GM18508 (cell line): ENCODE measurements at regions not wholly inside any gene's neighbourhood (a gene's known extent, or its start where the extent isn't known, plus 50 kb on each side); places are given as distances from the start of the nearest gene placed in this dataset.

Experiments used
- ATAC-seq: cut with Tn5 transposase; IDR thresholded peaks from one replicate; pipeline ENCODE4 v1.9.1; 2021; ENCODE audit warnings: moderate number of reproducible peaks; ENCODE audit not compliant: insufficient read depth, unreplicated experiment

- no peak for ATAC-seq
These were observed 483.9 kb upstream of the BRINP1 start for GRCh38 chr9:119853126-119853525.

GRCh38 chr9:119852390-119852789, 483.2 kb upstream of the BRINP1 start:
- ATAC-seq, result no peak

- ATAC-seq, result no peak
These were observed 475.2 kb upstream of the BRINP1 start for GRCh38 chr9:119844431-119844830.

- ATAC-seq, result no peak
These were observed 471.8 kb upstream of the BRINP1 start for GRCh38 chr9:119841016-119841415.

GRCh38 chr9:119839888-119840287, 470.7 kb upstream of the BRINP1 start:
- ATAC-seq, result no peak

- ATAC-seq, result no peak
These were observed 469.0 kb upstream of the BRINP1 start for GRCh38 chr9:119838210-119838609.

GRCh38 chr9:119836036-119836435, 466.8 kb upstream of the BRINP1 start:
- no peak for ATAC-seq

GRCh38 chr9:119834064-119834620, 464.9 kb upstream of the BRINP1 start:
- no peak for ATAC-seq

- ATAC-seq, result no peak
These were observed 462.1 kb upstream of the BRINP1 start for GRCh38 chr9:119831309-119831708.

- no peak for ATAC-seq
These were observed 460.5 kb upstream of the BRINP1 start for GRCh38 chr9:119829748-119830147.

- no peak for ATAC-seq
These were observed 460.0 kb upstream of the BRINP1 start for GRCh38 chr9:119829186-119829585.

GRCh38 chr9:119827526-119827925, 458.3 kb upstream of the BRINP1 start:
- no peak for ATAC-seq

- no peak for ATAC-seq
These were observed 457.9 kb upstream of the BRINP1 start for GRCh38 chr9:119827126-119827525.

GRCh38 chr9:119818726-119819435, 449.6 kb upstream of the BRINP1 start:
- ATAC-seq, result no peak

GRCh38 chr9:119810645-119811429, 441.6 kb upstream of the BRINP1 start:
- ATAC-seq, result no peak

GRCh38 chr9:119803679-119804078, 434.4 kb upstream of the BRINP1 start:
- no peak for ATAC-seq

- ATAC-seq, result no peak
These were observed 433.4 kb upstream of the BRINP1 start for GRCh38 chr9:119802621-119803020.

- ATAC-seq, result no peak
These were observed 432.9 kb upstream of the BRINP1 start for GRCh38 chr9:119802133-119802532.

GRCh38 chr9:119801311-119801710, 432.1 kb upstream of the BRINP1 start:
- no peak for ATAC-seq

- no peak for ATAC-seq
These were observed 426.2 kb upstream of the BRINP1 start for GRCh38 chr9:119795395-119795794.

GRCh38 chr9:119794836-119795235, 425.6 kb upstream of the BRINP1 start:
- no peak for ATAC-seq
